SH-SY5Y (cell line): ENCODE measurements at regions not wholly inside any gene's neighbourhood (a gene's known extent, or its start where the extent isn't known, plus 50 kb on each side); places are given as distances from the start of the nearest gene placed in this dataset.

ENCODE experiments used
- GATA2 ChIP-seq: IDR thresholded peaks from 2 replicates; pipeline ENCODE4 v1.6.1; 2011; ENCODE audit warnings: mild to moderate bottlenecking, low read depth, low read length
- GATA3 ChIP-seq: IDR thresholded peaks from 2 replicates; pipeline ENCODE4 v1.6.1; 2011; ENCODE audit warnings: low read depth, mild to moderate bottlenecking, low read length, moderate library complexity

GRCh38 chr9:31112491-31112890 lies 1272.0 kb upstream of the ACO1 start:
- TF ChIP-seq GATA2, result no peak
- TF ChIP-seq GATA3, result no peak
